Activated naive CD8-positive, alpha-beta T cell (primary cell): ENCODE measurements at regions not wholly inside any gene's neighbourhood (a gene's known extent, or its start where the extent isn't known, plus 50 kb on each side); places are given as distances from the start of the nearest gene placed in this dataset.
"Not testable (repeated sequence)": the region's sequence is repeated elsewhere in the genome, so short reads cannot be mapped to it uniquely, and the experiment has no call there.

ENCODE experiments used
- H3K27ac Mint-ChIP-seq: one replicate; pipeline ENCODE4 v1.8.0; 2021; ENCODE audit warnings: mixed read lengths
- H3K27me3 Mint-ChIP-seq: one replicate; pipeline ENCODE4 v1.8.0; 2021; ENCODE audit warnings: mixed read lengths
- H3K36me3 Mint-ChIP-seq: one replicate; pipeline ENCODE4 v1.8.0; 2021; ENCODE audit warnings: mixed read lengths
- H3K4me1 Mint-ChIP-seq: one replicate; pipeline ENCODE4 v1.8.0; 2021; ENCODE audit warnings: low read depth, mixed read lengths
- H3K4me3 Mint-ChIP-seq: one replicate; pipeline ENCODE4 v1.8.0; 2021; ENCODE audit warnings: mild to moderate bottlenecking, mixed read lengths
- H3K9me3 Mint-ChIP-seq: one replicate; pipeline ENCODE4 v1.8.0; 2021; ENCODE audit warnings: low read depth, mixed read lengths

DNA sequence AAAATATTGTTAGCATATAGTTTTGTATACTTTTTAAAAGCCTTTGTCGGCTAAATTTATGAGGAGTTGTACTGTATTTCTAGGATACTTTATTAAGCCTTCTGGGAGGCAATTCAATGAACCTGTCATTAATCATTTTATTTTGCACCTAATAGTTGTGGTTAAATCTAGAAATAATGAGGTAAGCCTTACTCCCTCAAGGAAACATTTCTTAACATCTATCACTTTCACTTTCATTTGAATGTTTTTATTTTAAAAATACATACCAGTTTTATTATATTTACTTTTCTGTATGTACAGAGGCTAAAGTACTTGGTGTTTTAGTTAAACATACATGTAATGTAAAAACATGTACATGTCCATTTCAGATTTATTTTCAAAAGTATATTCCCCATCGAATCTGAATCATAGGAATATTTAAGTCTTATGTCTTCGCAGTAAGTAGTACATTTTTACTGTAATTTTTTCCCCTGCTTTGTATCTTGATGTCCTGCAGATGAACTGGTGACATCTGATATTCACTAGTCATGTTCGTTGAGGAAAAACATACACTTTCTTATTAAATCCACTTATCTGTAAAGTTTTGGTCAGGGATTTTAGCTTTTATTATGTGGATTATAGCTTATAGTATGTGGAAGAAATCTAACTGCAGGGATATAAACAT, 82.8 kb downstream of the DISP1 start:
- Mint-ChIP-seq H3K4me1 (peaks cover 39% of the 10 kb centered on the region), H3K27ac (peak overlapping the region; percentile 97), H3K4me3 (peak overlapping the region; percentile 74), H3K9me3 (no peaks in the 10 kb centered on the region), H3K27me3 (no peaks in the 10 kb centered on the region), H3K36me3 (peaks cover 9% of the 10 kb centered on the region)

DNA sequence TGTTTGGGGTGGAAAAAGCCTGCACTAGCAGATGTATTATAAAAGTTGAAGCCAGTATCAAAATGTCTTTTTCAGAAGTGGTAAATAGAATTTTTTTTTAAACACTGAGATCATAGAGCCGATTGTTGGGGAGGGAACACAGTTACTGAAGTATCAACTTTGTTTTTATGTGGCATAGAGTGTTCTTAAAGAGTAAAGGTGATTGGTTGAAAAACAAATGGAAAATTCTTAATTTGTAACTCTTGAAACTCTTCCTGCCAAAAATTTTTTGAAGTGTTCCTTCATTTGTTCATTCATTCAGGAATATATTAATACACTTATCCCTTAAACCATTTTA, 83.3 kb downstream of the DISP1 start:
- H3K4me1 Mint-ChIP-seq, result peaks cover 39% of the 10 kb centered on the region
- peak overlapping the region; percentile 97 for H3K27ac Mint-ChIP-seq
- peaks cover 9% of the 10 kb centered on the region for H3K36me3 Mint-ChIP-seq
- H3K27me3 Mint-ChIP-seq, result no peaks in the 10 kb centered on the region
- H3K9me3 Mint-ChIP-seq, result no peaks in the 10 kb centered on the region
- peak overlapping the region; percentile 74 for H3K4me3 Mint-ChIP-seq

DNA sequence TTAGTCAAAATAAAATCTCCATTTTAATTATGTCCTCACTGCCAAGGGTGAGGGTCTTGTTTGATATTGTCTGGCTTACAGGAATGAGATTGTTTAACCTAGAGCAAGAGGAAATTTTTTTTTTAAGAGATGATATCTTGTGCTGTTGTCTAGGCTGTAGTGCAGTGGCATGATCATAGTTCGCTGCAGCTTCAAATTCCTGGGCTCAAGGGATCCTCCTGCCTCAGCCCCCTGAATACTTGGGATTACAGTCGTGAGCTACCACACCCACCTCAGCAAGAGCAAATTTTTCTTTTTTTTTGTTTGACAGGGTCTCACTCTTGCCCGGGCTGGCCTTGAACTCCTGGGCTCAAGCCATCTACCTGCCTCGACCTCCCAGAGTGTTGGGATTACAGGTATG, 84.6 kb downstream of the DISP1 start:
- peaks cover 9% of the 10 kb centered on the region for H3K36me3 Mint-ChIP-seq

DNA sequence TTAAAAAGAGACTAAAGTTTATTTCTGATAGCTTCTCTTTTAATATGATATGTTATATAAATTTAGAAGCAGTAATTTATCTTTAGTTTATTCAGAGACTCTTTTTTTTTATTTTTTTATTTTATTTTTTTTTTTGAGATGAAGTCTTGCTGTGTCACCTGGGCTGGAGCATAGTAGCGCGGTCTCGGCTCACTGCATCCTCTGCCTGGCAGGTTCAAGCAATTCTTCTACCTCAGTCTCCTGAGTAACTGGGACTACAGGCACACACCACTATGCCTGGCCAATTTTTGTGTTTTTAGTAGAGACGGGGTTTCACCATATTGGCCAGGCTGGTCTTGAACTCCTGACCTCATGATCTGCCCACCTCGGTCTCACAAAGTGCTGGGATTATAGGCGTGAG, 89.6 kb downstream of the DISP1 start:
- Mint-ChIP-seq H3K4me1 (peaks cover 7% of the 10 kb centered on the region), H3K27me3 (no peaks in the 10 kb centered on the region), H3K27ac (no peak overlapping the region), H3K36me3 (peaks cover 9% of the 10 kb centered on the region), H3K9me3 (no peaks in the 10 kb centered on the region), H3K4me3 (no peak overlapping the region)

More for the DNA sequence above, 84.6 kb downstream of the DISP1 start:
- Mint-ChIP-seq H3K9me3 (no peaks in the 10 kb centered on the region), H3K4me3 (no peak overlapping the region), H3K27ac (peak overlapping the region; percentile 68), H3K4me1 (peaks cover 39% of the 10 kb centered on the region), H3K27me3 (no peaks in the 10 kb centered on the region)

DNA sequence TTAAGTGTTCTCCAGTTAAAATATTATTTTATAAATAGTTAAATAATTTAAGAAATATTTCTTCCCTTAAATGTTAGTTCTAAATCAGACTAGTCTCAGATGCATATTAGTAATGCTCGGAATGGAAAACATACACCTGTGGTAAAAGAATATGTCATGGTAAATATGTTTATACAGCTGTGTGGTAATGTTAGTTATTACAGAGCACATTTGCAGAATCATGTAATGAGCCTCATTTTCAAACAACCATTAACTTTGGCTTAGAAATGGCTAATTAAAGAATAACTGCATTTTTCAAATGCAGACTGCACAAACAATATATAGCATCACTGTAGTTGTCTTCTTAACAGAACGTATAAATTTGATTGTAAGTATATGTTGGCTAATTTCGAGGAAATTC, 90.3 kb downstream of the DISP1 start:
- no peaks in the 10 kb centered on the region for H3K27me3 Mint-ChIP-seq
- H3K4me1 Mint-ChIP-seq, result peaks cover 5% of the 10 kb centered on the region
- H3K36me3 Mint-ChIP-seq, result peaks cover 9% of the 10 kb centered on the region
- no peaks in the 10 kb centered on the region for H3K9me3 Mint-ChIP-seq
- H3K27ac Mint-ChIP-seq, result no peak overlapping the region
- no peak overlapping the region for H3K4me3 Mint-ChIP-seq

DNA sequence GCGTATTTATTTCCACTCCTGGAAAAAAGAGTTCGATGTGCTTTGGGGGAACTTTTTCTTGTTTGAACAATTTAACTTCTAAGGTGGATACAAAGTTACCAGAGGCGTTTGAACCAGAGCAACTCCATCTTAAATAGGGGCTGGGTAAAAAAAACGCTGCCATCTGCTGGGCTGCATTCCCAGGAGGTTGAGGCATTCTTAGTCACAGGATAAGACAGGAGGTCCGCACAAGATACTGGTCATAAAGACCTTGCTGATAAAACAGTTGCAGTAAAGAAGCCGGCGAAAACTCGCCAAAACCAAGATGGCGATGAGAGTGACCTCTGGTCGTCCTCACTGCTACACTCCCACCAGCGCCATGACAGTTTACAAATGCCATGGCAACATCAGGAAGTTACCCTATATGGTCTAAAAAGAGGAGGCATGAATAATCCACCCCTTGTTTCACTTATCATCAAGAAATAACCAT, 91.5 kb downstream of the DISP1 start:
- H3K36me3 Mint-ChIP-seq, H3K4me1 Mint-ChIP-seq, H3K27ac Mint-ChIP-seq: not testable (repeated sequence)

DNA sequence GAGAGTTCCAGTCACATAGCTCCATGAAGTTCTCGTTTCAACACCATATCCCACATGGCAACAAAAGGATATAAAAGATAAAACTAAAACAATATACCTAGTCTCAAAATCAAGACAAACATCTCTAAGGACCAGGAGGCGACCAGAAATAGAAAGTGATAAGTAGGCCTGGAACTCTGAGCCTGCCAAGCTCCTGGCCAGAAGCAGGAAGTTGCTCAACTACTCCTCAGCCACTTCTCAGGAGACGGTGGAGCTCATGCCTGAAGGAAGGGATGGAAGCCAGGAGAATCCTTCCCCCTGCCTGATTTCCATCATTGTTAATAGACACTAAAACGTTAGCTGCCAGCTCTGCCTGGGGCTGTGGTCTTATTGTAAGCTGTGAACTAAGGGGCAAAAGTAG, 94.7 kb downstream of the DISP1 start:
- no peaks in the 10 kb centered on the region for H3K9me3 Mint-ChIP-seq
- H3K27me3 Mint-ChIP-seq, result no peaks in the 10 kb centered on the region
- H3K27ac Mint-ChIP-seq, result no peak overlapping the region
- no peak overlapping the region for H3K4me3 Mint-ChIP-seq
- peaks cover 10% of the 10 kb centered on the region for H3K4me1 Mint-ChIP-seq
- peaks cover 2% of the 10 kb centered on the region for H3K36me3 Mint-ChIP-seq

More for the DNA sequence above, 91.5 kb downstream of the DISP1 start:
- H3K27me3 Mint-ChIP-seq, H3K4me3 Mint-ChIP-seq, H3K9me3 Mint-ChIP-seq: not testable (repeated sequence)

DNA sequence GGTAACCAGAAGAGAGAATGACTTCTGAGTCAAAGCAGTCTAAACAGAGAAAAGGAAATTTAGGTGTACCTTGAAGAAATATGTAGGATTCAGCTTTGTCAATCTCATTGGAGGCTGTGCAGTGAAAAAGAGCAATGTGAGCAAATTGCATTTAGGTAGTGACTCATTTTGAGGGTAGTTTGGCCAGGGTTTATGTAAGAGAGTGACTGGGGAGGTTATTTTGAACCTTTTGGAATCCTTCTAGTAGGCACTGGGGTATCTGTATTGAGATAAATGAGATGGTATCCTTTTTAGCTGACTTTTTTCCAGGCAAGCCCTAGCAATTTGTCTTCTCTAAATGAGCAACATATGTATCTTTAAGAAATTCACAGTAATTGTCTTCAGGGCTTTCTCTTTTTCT, 95.9 kb downstream of the DISP1 start:
- peaks cover 10% of the 10 kb centered on the region for H3K4me1 Mint-ChIP-seq
- H3K27ac Mint-ChIP-seq, result no peak overlapping the region
- peaks cover 10% of the 10 kb centered on the region for H3K9me3 Mint-ChIP-seq

DNA sequence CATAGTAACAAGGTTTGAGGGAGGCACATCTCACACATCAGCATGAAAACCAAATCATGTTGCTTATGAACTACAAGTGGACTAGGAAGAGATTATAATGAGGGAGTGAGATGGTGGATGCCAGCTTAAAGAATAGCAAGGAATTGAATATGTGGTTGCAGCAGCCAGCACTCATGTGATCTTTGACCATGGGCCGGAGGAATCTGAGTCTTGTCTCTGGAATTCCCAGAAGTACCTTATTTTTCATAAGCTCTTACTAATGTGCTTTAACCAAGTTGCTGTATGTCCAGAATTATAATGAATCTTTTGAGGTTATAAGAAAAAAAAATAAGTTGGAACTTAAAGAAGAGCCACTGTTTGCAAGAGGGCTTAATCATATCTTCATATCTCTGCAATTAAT, 97.0 kb downstream of the DISP1 start:
- H3K27me3 Mint-ChIP-seq, result no peaks in the 10 kb centered on the region
- H3K4me3 Mint-ChIP-seq, result no peak overlapping the region
- peaks cover 10% of the 10 kb centered on the region for H3K9me3 Mint-ChIP-seq
- peaks cover 10% of the 10 kb centered on the region for H3K4me1 Mint-ChIP-seq
- H3K27ac Mint-ChIP-seq, result no peak overlapping the region
- peaks cover 11% of the 10 kb centered on the region for H3K36me3 Mint-ChIP-seq

More for the DNA sequence above, 95.9 kb downstream of the DISP1 start:
- Mint-ChIP-seq H3K4me3 (no peak overlapping the region), H3K27me3 (no peaks in the 10 kb centered on the region), H3K36me3 (peaks cover 9% of the 10 kb centered on the region)

DNA sequence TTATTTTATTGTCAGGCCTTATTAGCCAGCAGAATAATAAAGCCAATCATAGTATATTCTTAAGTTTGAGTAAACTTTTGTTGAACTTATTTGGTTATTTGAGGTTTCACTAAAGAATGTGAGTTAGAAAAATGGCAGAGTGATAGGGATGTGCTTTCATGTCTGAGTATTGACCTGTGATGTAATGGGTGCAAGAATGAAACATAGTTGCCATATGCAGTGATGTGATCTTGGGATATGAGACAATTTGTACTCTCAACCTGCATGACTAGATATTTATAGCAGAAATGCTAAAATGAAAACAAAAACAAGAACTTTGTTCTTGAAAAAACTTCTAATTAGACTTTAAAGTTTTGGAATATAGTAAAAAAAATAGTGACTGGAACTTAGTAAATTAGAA, 97.9 kb downstream of the DISP1 start:
- Mint-ChIP-seq H3K4me3 (no peak overlapping the region), H3K9me3 (peaks cover 10% of the 10 kb centered on the region), H3K36me3 (peaks cover 18% of the 10 kb centered on the region), H3K4me1 (peaks cover 10% of the 10 kb centered on the region), H3K27ac (no peak overlapping the region), H3K27me3 (no peaks in the 10 kb centered on the region)

DNA sequence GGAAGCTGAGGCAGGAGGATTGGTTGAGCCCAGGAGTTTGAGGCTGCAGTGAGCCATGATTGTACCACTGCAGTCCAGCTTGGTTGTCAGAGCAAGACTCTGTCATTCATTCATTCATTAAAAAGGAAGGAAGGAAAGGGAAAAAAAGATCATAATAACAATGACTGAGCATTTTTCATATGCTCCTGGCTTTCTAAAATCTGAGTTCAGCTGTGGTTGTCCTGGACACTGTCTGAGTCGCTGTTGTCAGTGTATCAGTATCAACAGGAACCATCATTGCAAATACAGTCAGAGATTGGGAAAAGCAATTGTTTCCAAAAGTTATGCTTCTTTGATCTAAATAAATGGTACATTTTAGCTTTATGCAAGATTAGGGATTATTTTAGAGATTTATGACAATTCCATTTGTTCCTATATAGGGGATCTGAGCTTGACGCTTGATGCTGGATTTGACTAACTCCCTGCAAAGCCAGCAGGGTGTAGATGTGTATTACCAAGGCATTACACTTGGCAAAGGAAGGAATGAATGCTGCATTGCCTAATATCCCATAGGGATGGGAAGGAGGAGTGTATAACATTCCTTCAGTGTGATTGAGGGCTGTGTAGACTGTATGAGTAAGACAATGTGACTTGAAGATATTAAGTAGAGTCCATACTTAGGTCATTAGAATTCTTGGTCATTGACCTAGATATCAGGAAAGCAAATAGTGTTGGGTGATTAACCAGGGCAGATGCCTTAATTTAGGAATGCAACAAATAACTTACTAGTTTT, 100.2 kb downstream of the DISP1 start:
- H3K4me3 Mint-ChIP-seq, result no peak overlapping the region
- peaks cover 10% of the 10 kb centered on the region for H3K9me3 Mint-ChIP-seq
- H3K27ac Mint-ChIP-seq, result no peak overlapping the region
- peaks cover 21% of the 10 kb centered on the region for H3K36me3 Mint-ChIP-seq
- peaks cover 10% of the 10 kb centered on the region for H3K4me1 Mint-ChIP-seq
- no peaks in the 10 kb centered on the region for H3K27me3 Mint-ChIP-seq

DNA sequence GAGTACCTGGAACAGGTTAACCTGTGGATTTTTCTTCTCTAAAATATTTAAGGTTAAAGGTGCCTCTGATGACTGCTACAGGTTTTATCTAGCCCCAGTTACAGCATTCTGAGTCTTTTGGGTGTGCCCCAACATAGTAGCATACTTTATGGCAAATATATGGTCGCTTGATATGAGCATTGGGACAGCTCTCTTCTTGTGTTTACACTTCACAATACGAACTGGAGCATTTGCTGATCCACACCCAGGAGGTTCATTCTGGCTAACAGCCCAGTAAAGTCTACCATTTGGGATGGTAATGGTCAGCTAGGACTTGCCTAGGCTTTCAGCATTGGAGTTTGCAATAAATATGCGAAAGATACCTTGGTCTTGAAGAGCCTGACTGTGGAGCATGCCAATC, 101.3 kb downstream of the DISP1 start:
- H3K36me3 Mint-ChIP-seq, result peaks cover 21% of the 10 kb centered on the region
- H3K27me3 Mint-ChIP-seq, result no peaks in the 10 kb centered on the region
- peaks cover 10% of the 10 kb centered on the region for H3K9me3 Mint-ChIP-seq
- no peak overlapping the region for H3K4me3 Mint-ChIP-seq
- no peak overlapping the region for H3K27ac Mint-ChIP-seq
- H3K4me1 Mint-ChIP-seq, result peaks cover 3% of the 10 kb centered on the region

DNA sequence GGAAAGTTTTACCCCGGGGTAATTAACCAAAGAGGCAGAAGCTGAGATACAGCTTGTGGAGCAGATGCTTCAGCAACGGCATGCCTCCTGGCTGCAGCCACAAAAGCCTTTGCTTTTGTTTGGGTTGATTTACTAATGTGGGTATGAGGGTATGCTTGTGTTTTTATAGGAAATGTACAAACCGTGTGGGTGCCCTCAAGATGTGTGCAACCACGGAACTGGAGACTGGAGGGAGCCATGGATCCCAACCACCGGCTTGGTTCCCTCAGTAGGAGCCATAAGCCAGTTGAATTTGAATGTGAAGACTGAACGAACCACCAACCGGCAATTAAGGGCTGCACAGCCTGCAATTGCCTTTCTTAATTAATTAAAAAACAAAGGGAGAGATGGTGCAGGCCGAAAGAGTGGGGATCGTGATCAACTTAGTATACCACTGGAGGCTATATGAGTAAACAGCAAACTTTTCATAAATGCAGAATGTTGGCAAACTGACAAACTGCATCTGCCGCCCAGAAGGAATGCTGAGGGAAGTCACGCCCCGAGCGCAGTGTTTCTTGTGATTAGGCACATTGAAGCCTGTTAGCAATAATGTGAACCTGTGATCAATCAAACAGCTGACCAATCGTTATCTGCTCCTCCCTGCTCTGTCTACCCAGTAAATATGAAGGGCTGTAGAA, 104.1 kb downstream of the DISP1 start:
- H3K4me1 Mint-ChIP-seq, result no peaks in the 10 kb centered on the region
- H3K9me3 Mint-ChIP-seq, result peaks cover 10% of the 10 kb centered on the region
- H3K27ac Mint-ChIP-seq, result no peak overlapping the region
- H3K4me3 Mint-ChIP-seq, result no peak overlapping the region
- peaks cover 21% of the 10 kb centered on the region for H3K36me3 Mint-ChIP-seq
- H3K27me3 Mint-ChIP-seq, result no peaks in the 10 kb centered on the region

DNA sequence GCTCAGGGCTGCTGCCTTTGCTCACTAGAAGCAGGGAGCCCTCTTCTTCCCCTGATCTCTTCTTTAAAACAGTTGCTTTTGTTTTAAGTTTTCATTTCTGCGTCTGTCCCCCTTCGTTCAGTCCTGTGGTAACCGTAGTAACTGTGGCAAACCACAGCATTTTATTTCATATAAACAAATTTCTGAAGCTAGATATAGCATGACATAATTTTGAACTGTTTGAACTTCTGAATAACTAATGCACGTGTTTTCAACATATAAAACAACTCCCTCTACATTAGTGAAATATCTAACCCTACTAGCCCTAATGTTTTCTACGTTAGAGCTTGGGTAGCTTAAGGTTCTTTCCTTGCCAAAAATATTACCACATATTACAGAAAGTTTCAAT, 104.6 kb downstream of the DISP1 start:
- H3K27ac Mint-ChIP-seq, result no peak overlapping the region
- peaks cover 19% of the 10 kb centered on the region for H3K36me3 Mint-ChIP-seq
- no peak overlapping the region for H3K4me3 Mint-ChIP-seq
- no peaks in the 10 kb centered on the region for H3K27me3 Mint-ChIP-seq
- H3K9me3 Mint-ChIP-seq, result peaks cover 10% of the 10 kb centered on the region
- H3K4me1 Mint-ChIP-seq, result no peaks in the 10 kb centered on the region

DNA sequence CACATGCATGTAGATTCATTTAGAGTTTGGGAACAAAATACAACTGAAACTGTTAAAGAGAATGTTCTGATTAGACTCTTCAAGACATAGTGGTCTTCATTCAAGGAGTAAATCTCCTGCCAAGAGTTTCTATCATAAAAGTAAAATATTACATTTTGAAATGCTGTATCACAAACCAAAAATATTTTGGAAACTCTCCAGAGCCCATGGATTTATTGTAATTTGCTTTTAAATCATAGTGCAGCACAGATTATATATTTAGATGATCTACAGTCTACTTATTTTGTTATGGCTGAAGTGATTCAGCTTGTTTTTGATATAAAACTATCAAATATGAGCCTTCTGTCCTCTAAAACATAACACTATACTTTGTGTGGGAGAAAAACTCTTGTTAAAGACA, 105.3 kb downstream of the DISP1 start:
- H3K4me3 Mint-ChIP-seq, result no peak overlapping the region
- no peaks in the 10 kb centered on the region for H3K27me3 Mint-ChIP-seq
- peaks cover 18% of the 10 kb centered on the region for H3K36me3 Mint-ChIP-seq
- H3K9me3 Mint-ChIP-seq, result peaks cover 5% of the 10 kb centered on the region
- H3K27ac Mint-ChIP-seq, result no peak overlapping the region
- H3K4me1 Mint-ChIP-seq, result no peaks in the 10 kb centered on the region
